ENCODE measurements at regions not wholly inside any gene's neighbourhood (a gene's known extent, or its start where the extent isn't known, plus 50 kb on each side); places are given as distances from the start of the nearest gene placed in this dataset.

GRCh38 chr5:6915574-6915973, 202.3 kb downstream of the TENT4A start:
- H3K9me3 Mint-ChIP-seq, result peaks cover 7% of the 10 kb centered on the region
- no peaks in the 10 kb centered on the region for H3K36me3 Mint-ChIP-seq (ENCODE audit: low read depth)
- H3K27me3 Mint-ChIP-seq (ENCODE audit: low read depth), result peaks cover 9% of the 10 kb centered on the region
- H3K4me1 Mint-ChIP-seq, result no peaks in the 10 kb centered on the region
- no peak overlapping the region for H3K27ac Mint-ChIP-seq
- H3K4me3 Mint-ChIP-seq, result no peak overlapping the region
- no peak for TF ChIP-seq CTCF (IDR thresholded peaks at IDR 0.05; ENCODE audit: unreplicated experiment in 3 of 3)

- H3K27me3 Mint-ChIP-seq (ENCODE audit: low read depth), result peaks cover 5% of the 10 kb centered on the region
These were observed 205.0 kb downstream of the TENT4A start for GRCh38 chr5:6918255-6918654.

GRCh38 chr5:6920628-6921256, 207.5 kb downstream of the TENT4A start:
- Mint-ChIP-seq H3K36me3 (ENCODE audit: low read depth) (no peaks in the 10 kb centered on the region), H3K27ac (no peak overlapping the region), H3K27me3 (ENCODE audit: low read depth) (peaks cover 3% of the 10 kb centered on the region), H3K9me3 (peaks cover 7% of the 10 kb centered on the region), H3K4me3 (no peak overlapping the region), H3K4me1 (no peaks in the 10 kb centered on the region)
- no peak for TF ChIP-seq CTCF (IDR thresholded peaks at IDR 0.05; ENCODE audit: unreplicated experiment in 3 of 3)

More at GRCh38 chr5:6918255-6918654, 205.0 kb downstream of the TENT4A start:
- no peak overlapping the region for H3K27ac Mint-ChIP-seq
- no peaks in the 10 kb centered on the region for H3K4me1 Mint-ChIP-seq
- no peaks in the 10 kb centered on the region for H3K36me3 Mint-ChIP-seq (ENCODE audit: low read depth)
- H3K4me3 Mint-ChIP-seq, result no peak overlapping the region
- H3K9me3 Mint-ChIP-seq, result peaks cover 7% of the 10 kb centered on the region
- no peak for TF ChIP-seq CTCF (IDR thresholded peaks at IDR 0.05; ENCODE audit: unreplicated experiment in 3 of 3)

- H3K36me3 Mint-ChIP-seq (ENCODE audit: low read depth), result no peaks in the 10 kb centered on the region
- H3K4me3 Mint-ChIP-seq, result no peak overlapping the region
- no peaks in the 10 kb centered on the region for H3K4me1 Mint-ChIP-seq
- no peaks in the 10 kb centered on the region for H3K27me3 Mint-ChIP-seq (ENCODE audit: low read depth)
- H3K9me3 Mint-ChIP-seq, result peaks cover 2% of the 10 kb centered on the region
- no peak overlapping the region for H3K27ac Mint-ChIP-seq
- TF ChIP-seq CTCF (IDR thresholded peaks at IDR 0.05; ENCODE audit: unreplicated experiment in 3 of 3), result no peak
These were observed 213.3 kb downstream of the TENT4A start for GRCh38 chr5:6926491-6927038.

- Mint-ChIP-seq H3K27ac (no peak overlapping the region), H3K9me3 (no peaks in the 10 kb centered on the region), H3K36me3 (ENCODE audit: low read depth) (no peaks in the 10 kb centered on the region), H3K4me3 (no peak overlapping the region), H3K4me1 (no peaks in the 10 kb centered on the region), H3K27me3 (ENCODE audit: low read depth) (peaks cover 15% of the 10 kb centered on the region)
- no peak for TF ChIP-seq CTCF (IDR thresholded peaks at IDR 0.05; ENCODE audit: unreplicated experiment in 3 of 3)
These were observed 222.8 kb downstream of the TENT4A start for GRCh38 chr5:6936031-6936430.

GRCh38 chr5:6937677-6938076, 224.4 kb downstream of the TENT4A start:
- no peaks in the 10 kb centered on the region for H3K9me3 Mint-ChIP-seq
- no peak overlapping the region for H3K4me3 Mint-ChIP-seq
- H3K27ac Mint-ChIP-seq, result no peak overlapping the region
- no peaks in the 10 kb centered on the region for H3K36me3 Mint-ChIP-seq (ENCODE audit: low read depth)
- no peak for TF ChIP-seq CTCF (IDR thresholded peaks at IDR 0.05; ENCODE audit: unreplicated experiment in 3 of 3)
- no peaks in the 10 kb centered on the region for H3K4me1 Mint-ChIP-seq
- peaks cover 15% of the 10 kb centered on the region for H3K27me3 Mint-ChIP-seq (ENCODE audit: low read depth)

Measured in nephron (organoid).